ENCODE measurements at regions not wholly inside any gene's neighbourhood (a gene's known extent, or its start where the extent isn't known, plus 50 kb on each side); places are given as distances from the start of the nearest gene placed in this dataset.
"Not testable (repeated sequence)": the region's sequence is repeated elsewhere in the genome, so short reads cannot be mapped to it uniquely, and the experiment has no call there.

GRCh38 chr2:47964277-47964676, 58.0 kb upstream of the FBXO11 start:
- H3K4me3 ChIP-seq (ENCODE audit: low read depth, low read length), result no peak overlapping the region
- no peak for DNase-seq (ENCODE audit: low read depth)
- TF ChIP-seq CTCF (IDR thresholded peaks at IDR 0.05; ENCODE audit: low read depth, low read length, missing control alignments), result no peak
- in situ Hi-C loops (cut with HindIII; ENCODE audit: low sequenced_read_pairs), result no loop called here

GRCh38 chr2:47964722-47965434, 58.6 kb upstream of the FBXO11 start:
- H3K4me3 ChIP-seq (ENCODE audit: low read depth, low read length), result no peak overlapping the region
- no peak for DNase-seq (ENCODE audit: low read depth)
- no peak for TF ChIP-seq CTCF (IDR thresholded peaks at IDR 0.05; ENCODE audit: low read depth, low read length, missing control alignments)
- in situ Hi-C loops (cut with HindIII; ENCODE audit: low sequenced_read_pairs), result no loop called here

- in situ Hi-C loops (cut with HindIII; ENCODE audit: low sequenced_read_pairs); DNase-seq (ENCODE audit: low read depth): not testable (repeated sequence)
Measured at GRCh38 chr2:47976728-47977127, 70.4 kb upstream of the FBXO11 start.

GRCh38 chr2:47984041-47984440, 77.7 kb upstream of the FBXO11 start:
- H3K4me3 ChIP-seq (ENCODE audit: low read depth, low read length), result no peak overlapping the region
- in situ Hi-C loops (cut with HindIII; ENCODE audit: low sequenced_read_pairs), result no loop called here
- TF ChIP-seq CTCF (IDR thresholded peaks at IDR 0.05; ENCODE audit: low read depth, low read length, missing control alignments), result no peak
- peak; percentile 62 for DNase-seq (ENCODE audit: low read depth)

More at GRCh38 chr2:47976728-47977127, 70.4 kb upstream of the FBXO11 start:
- H3K4me3 ChIP-seq (ENCODE audit: low read depth, low read length), result not testable (repeated sequence)

- TF ChIP-seq CTCF (IDR thresholded peaks at IDR 0.05; ENCODE audit: low read depth, low read length, missing control alignments), result no peak
- DNase-seq (ENCODE audit: low read depth), result no peak
- no peak overlapping the region for H3K4me3 ChIP-seq (ENCODE audit: low read depth, low read length)
- in situ Hi-C loops (cut with HindIII; ENCODE audit: low sequenced_read_pairs), result no loop called here
Measured at GRCh38 chr2:47990503-47990902, 84.2 kb upstream of the FBXO11 start.

- no peak for TF ChIP-seq CTCF (IDR thresholded peaks at IDR 0.05; ENCODE audit: low read depth, low read length, missing control alignments)
- in situ Hi-C loops (cut with HindIII; ENCODE audit: low sequenced_read_pairs), result no loop called here
Measured at GRCh38 chr2:47992671-47993070, 86.4 kb upstream of the FBXO11 start.

GRCh38 chr2:47996808-47997207, 90.5 kb upstream of the FBXO11 start:
- TF ChIP-seq CTCF (IDR thresholded peaks at IDR 0.05; ENCODE audit: low read depth, low read length, missing control alignments), result no peak
- no peak overlapping the region for H3K4me3 ChIP-seq (ENCODE audit: low read depth, low read length)
- no peak for DNase-seq (ENCODE audit: low read depth)
- in situ Hi-C loops (cut with HindIII; ENCODE audit: low sequenced_read_pairs), result no loop called here

More at GRCh38 chr2:47992671-47993070, 86.4 kb upstream of the FBXO11 start:
- no peak for DNase-seq (ENCODE audit: low read depth)
- H3K4me3 ChIP-seq (ENCODE audit: low read depth, low read length), result no peak overlapping the region
